Ovary (tissue), 3 donors: ENCODE measurements at regions not wholly inside any gene's neighbourhood (a gene's known extent, or its start where the extent isn't known, plus 50 kb on each side); places are given as distances from the start of the nearest gene placed in this dataset.

Experiments
- POLR2A ChIP-seq: fragments of 450-650 bp; IDR thresholded peaks from one replicate; pipeline ENCODE4 v1.6.1; 2017; ENCODE audit warnings: antibody characterized with exemption, mild to moderate bottlenecking, moderate library complexity
- TF ChIP-seq, protein P1 (sequence below), 3 donors: fragments of 450-650 bp in 2 of 3; fragments of 200-600 bp in 1 of 3; IDR thresholded peaks; one replicate each; pipeline versions ENCODE4 v1.5.1 to v1.8.0; 2016 to 2022; ENCODE audit warnings: antibody characterized with exemption in 3 of 3, mild to moderate bottlenecking in 1 of 3
- donor health status: DM: no; HTN: no; CAD: no.

DNA sequence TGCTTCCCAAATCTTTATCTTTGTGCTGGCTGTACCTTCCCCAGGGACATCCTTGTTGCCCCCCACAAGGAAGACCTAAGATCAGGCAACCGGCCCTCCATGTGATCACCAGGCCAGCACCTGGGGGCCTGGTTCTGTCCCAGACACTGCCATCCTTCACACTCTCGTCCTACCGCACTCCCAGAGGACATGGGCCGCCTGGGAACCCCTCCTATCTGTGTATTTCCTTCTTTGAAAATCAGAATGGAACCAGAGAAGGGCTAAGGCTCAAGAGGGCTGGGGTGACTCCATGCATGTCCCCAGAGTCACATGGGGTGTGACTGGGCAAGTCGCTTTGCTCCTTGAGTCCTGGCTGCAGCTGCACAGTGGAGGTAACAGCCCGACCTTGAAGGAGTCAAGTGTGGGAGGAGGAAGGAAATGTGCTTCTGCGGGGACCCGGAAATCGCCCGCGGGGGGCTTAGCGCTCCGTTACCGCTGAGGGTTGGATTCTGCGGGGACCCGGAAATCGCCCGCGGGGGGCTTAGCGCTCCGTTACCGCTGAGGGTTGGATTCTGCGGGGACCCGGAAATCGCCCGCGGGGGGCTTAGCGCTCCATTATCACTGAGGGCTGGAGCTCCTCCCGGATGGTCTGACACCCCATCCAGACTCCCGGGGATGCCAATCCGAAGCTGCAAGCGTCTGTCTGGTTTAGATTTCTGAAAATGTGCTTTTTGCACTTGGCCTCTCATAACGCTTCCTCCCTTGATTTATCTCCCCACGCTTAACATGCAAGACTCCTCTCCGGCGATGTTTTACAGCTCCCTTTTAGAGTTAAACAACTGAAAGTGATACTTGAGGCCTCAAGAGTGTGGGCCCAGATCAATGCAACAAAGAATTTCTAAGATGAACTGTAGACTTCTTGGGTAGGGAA, 278.9 kb downstream of the NPHP4 start:
- TF ChIP-seq, protein P1, sequence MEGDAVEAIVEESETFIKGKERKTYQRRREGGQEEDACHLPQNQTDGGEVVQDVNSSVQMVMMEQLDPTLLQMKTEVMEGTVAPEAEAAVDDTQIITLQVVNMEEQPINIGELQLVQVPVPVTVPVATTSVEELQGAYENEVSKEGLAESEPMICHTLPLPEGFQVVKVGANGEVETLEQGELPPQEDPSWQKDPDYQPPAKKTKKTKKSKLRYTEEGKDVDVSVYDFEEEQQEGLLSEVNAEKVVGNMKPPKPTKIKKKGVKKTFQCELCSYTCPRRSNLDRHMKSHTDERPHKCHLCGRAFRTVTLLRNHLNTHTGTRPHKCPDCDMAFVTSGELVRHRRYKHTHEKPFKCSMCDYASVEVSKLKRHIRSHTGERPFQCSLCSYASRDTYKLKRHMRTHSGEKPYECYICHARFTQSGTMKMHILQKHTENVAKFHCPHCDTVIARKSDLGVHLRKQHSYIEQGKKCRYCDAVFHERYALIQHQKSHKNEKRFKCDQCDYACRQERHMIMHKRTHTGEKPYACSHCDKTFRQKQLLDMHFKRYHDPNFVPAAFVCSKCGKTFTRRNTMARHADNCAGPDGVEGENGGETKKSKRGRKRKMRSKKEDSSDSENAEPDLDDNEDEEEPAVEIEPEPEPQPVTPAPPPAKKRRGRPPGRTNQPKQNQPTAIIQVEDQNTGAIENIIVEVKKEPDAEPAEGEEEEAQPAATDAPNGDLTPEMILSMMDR (IDR thresholded peaks at IDR 0.05): no peak
- TF ChIP-seq POLR2A: no peak
